Neural cell (in vitro differentiated cells): ENCODE measurements at regions not wholly inside any gene's neighbourhood (a gene's known extent, or its start where the extent isn't known, plus 50 kb on each side); places are given as distances from the start of the nearest gene placed in this dataset.
"Not testable (repeated sequence)": the region's sequence is repeated elsewhere in the genome, so short reads cannot be mapped to it uniquely, and the experiment has no call there.

Experiments used
- H2AFZ ChIP-seq: fragments of 200-600, 300-800 bp; sonication (generic), shearing (Covaris generic); 2 replicates; pipeline ENCODE4 v1.6.0; 2014; ENCODE audit warnings: low read depth, mild to moderate bottlenecking, antibody characterized with exemption, low read length, moderate library complexity
- H3F3A ChIP-seq: fragments of 200-600 bp; shearing (Covaris generic); 2 replicates; pipeline ENCODE4 v1.6.1; 2016; ENCODE audit warnings: mild to moderate bottlenecking, moderate library complexity, mixed read lengths, antibody characterized with exemption, low read length; ENCODE audit not compliant: insufficient read depth, poor library complexity, severe bottlenecking
- H3K27ac ChIP-seq: fragments of 200-600, 300-800 bp; sonication (generic), shearing (Covaris generic); 2 replicates; pipeline ENCODE4 v1.5.1; 2014; ENCODE audit warnings: mild to moderate bottlenecking, low read length, moderate library complexity
- H3K27me3 ChIP-seq: fragments of 300-800, 200-600 bp; sonication (generic), shearing (Covaris generic); 2 replicates; pipeline ENCODE4 v1.6.0; 2014; ENCODE audit warnings: mild to moderate bottlenecking, low read depth, low read length, moderate library complexity; ENCODE audit not compliant: insufficient read depth
- H3K36me3 ChIP-seq: fragments of 300-800, 200-600 bp; sonication (generic), shearing (Covaris generic); 2 replicates; pipeline ENCODE4 v1.5.1; 2014; ENCODE audit warnings: mild to moderate bottlenecking, antibody characterized with exemption, low read length, moderate library complexity; ENCODE audit not compliant: insufficient read depth
- H3K4me2 ChIP-seq: fragments of 300-800, 200-600 bp; sonication (generic), shearing (Covaris generic); 2 replicates; pipeline ENCODE4 v1.6.0; 2014; ENCODE audit warnings: mild to moderate bottlenecking, low read length
- H3K4me3 ChIP-seq: fragments of 300-800, 200-600 bp; sonication (generic), shearing (Covaris generic); 2 replicates; pipeline ENCODE4 v1.5.1; 2014; ENCODE audit warnings: mild to moderate bottlenecking, low read length, moderate library complexity
- H3K79me2 ChIP-seq: fragments of 200-600 bp; shearing (Covaris generic); replicated peaks from 2 replicates; pipeline ENCODE4 v1.6.0; 2014; ENCODE audit warnings: mild to moderate bottlenecking, low read length, moderate library complexity; ENCODE audit not compliant: insufficient read depth
- H3K9ac ChIP-seq: fragments of 300-800, 200-600 bp; sonication (generic), shearing (Covaris generic); 2 replicates; pipeline ENCODE4 v1.6.1; 2016; ENCODE audit warnings: mild to moderate bottlenecking, low read length, mixed read lengths
- H3K9me2 ChIP-seq: fragments of 200-600 bp; shearing (Covaris generic); 2 replicates; pipeline ENCODE4 v1.6.1; 2016; ENCODE audit warnings: mild to moderate bottlenecking, low read length, mixed read lengths; ENCODE audit not compliant: insufficient read depth
- H3K9me3 ChIP-seq: fragments of 200-600, 300-800 bp; sonication (generic), shearing (Covaris generic); 2 replicates; pipeline ENCODE4 v1.6.1; 2016; ENCODE audit warnings: mild to moderate bottlenecking, mixed run types, low read length, moderate library complexity, mixed read lengths
- H4K20me1 ChIP-seq: fragments of 200-600 bp; shearing (Covaris generic); 2 replicates; pipeline ENCODE4 v1.6.1; 2016; ENCODE audit warnings: mild to moderate bottlenecking, mixed run types; ENCODE audit not compliant: insufficient read depth
- CTCF ChIP-seq: fragments of 450-650 bp; IDR thresholded peaks from 2 replicates; pipeline ENCODE4 v1.5.1; 2014; ENCODE audit warnings: antibody characterized with exemption, mild to moderate bottlenecking, moderate library complexity; ENCODE audit not compliant: poor library complexity, severe bottlenecking
- EP300 ChIP-seq: fragments of 450-650 bp; conservative IDR thresholded peaks from 2 replicates; pipeline ENCODE4 v1.6.1; 2014; ENCODE audit warnings: antibody characterized with exemption, mild to moderate bottlenecking, moderate library complexity; ENCODE audit not compliant: poor library complexity, severe bottlenecking
- EZH2 ChIP-seq: fragments of 200-600, 300-800 bp; shearing (Covaris generic), sonication (generic); IDR thresholded peaks from 2 replicates; pipeline ENCODE4 v1.6.1; 2014; ENCODE audit warnings: antibody characterized with exemption, low read length, borderline replicate concordance, mild to moderate bottlenecking; ENCODE audit not compliant: insufficient read depth, poor library complexity, severe bottlenecking
- POLR2AphosphoS5 ChIP-seq: IDR thresholded peaks from 2 replicates; pipeline ENCODE4 v1.6.1; 2012
- REST ChIP-seq: IDR thresholded peaks from 2 replicates; pipeline ENCODE4 v1.6.1; 2012; ENCODE audit warnings: borderline replicate concordance
- SMC3 ChIP-seq: fragments of 450-650 bp; conservative IDR thresholded peaks from 2 replicates; pipeline ENCODE4 v1.6.1; 2014; ENCODE audit warnings: antibody characterized with exemption, mild to moderate bottlenecking, moderate library complexity; ENCODE audit not compliant: poor library complexity
- TAF1 ChIP-seq: IDR thresholded peaks from 2 replicates; pipeline ENCODE4 v1.6.1; 2012; ENCODE audit warnings: low read depth

- no peaks in the 10 kb centered on the region for H4K20me1 ChIP-seq
- H3K27me3 ChIP-seq: no peaks in the 10 kb centered on the region
- H3K4me3 ChIP-seq: no peak overlapping the region
- no peak overlapping the region for H3K4me2 ChIP-seq
- H3K36me3 ChIP-seq: no peaks in the 10 kb centered on the region
- no peak overlapping the region for H3K9ac ChIP-seq
- no peak overlapping the region for H3K27ac ChIP-seq
- H3K9me2 ChIP-seq: no peaks in the 10 kb centered on the region
- no peaks in the 10 kb centered on the region for H3K9me3 ChIP-seq
- no peaks in the 10 kb centered on the region for H3K79me2 ChIP-seq
- TF ChIP-seq CTCF (no peak), SMC3 (no peak), TAF1 (no peak), POLR2AphosphoS5 (no peak), EP300 (no peak), REST (no peak), EZH2 (no peak)
- no peaks in the 10 kb centered on the region for H3F3A ChIP-seq
- no peak overlapping the region for H2AFZ ChIP-seq
Measured at GRCh38 chr3:82461049-82461889, 699.8 kb upstream of the GBE1 start.

- Histone ChIP-seq H3K27ac (no peak overlapping the region), H3K9me2 (no peaks in the 10 kb centered on the region), H2AFZ (no peak overlapping the region), H3F3A (no peaks in the 10 kb centered on the region), H3K36me3 (no peaks in the 10 kb centered on the region), H4K20me1 (no peaks in the 10 kb centered on the region), H3K9me3 (peaks cover 6% of the 10 kb centered on the region), H3K9ac (no peak overlapping the region), H3K79me2 (no peaks in the 10 kb centered on the region), H3K27me3 (no peaks in the 10 kb centered on the region), H3K4me3 (no peak overlapping the region), H3K4me2 (no peak overlapping the region)
- TF ChIP-seq CTCF: no peak
Measured at GRCh38 chr3:82448320-82448719, 686.9 kb upstream of the GBE1 start.

GRCh38 chr3:82428821-82429220, 667.4 kb upstream of the GBE1 start:
- not testable (repeated sequence) for H3K4me2 ChIP-seq, H3K79me2 ChIP-seq, H3K9me3 ChIP-seq, H4K20me1 ChIP-seq, H3K36me3 ChIP-seq, H3K4me3 ChIP-seq, H3K27me3 ChIP-seq, H3K27ac ChIP-seq, H3K9me2 ChIP-seq, H3K9ac ChIP-seq, H3F3A ChIP-seq, H2AFZ ChIP-seq
